GM12873 (cell line): ENCODE measurements at regions not wholly inside any gene's neighbourhood (a gene's known extent, or its start where the extent isn't known, plus 50 kb on each side); places are given as distances from the start of the nearest gene placed in this dataset.

Source experiments
- TF ChIP-seq, protein P1 (sequence below): IDR thresholded peaks from 2 replicates; pipeline ENCODE4 v1.5.1; 2012; ENCODE audit warnings: low read depth, mild to moderate bottlenecking, moderate library complexity, low read length, control low read depth; ENCODE audit not compliant: insufficient read depth; ENCODE audit errors: missing control alignments

DNA sequence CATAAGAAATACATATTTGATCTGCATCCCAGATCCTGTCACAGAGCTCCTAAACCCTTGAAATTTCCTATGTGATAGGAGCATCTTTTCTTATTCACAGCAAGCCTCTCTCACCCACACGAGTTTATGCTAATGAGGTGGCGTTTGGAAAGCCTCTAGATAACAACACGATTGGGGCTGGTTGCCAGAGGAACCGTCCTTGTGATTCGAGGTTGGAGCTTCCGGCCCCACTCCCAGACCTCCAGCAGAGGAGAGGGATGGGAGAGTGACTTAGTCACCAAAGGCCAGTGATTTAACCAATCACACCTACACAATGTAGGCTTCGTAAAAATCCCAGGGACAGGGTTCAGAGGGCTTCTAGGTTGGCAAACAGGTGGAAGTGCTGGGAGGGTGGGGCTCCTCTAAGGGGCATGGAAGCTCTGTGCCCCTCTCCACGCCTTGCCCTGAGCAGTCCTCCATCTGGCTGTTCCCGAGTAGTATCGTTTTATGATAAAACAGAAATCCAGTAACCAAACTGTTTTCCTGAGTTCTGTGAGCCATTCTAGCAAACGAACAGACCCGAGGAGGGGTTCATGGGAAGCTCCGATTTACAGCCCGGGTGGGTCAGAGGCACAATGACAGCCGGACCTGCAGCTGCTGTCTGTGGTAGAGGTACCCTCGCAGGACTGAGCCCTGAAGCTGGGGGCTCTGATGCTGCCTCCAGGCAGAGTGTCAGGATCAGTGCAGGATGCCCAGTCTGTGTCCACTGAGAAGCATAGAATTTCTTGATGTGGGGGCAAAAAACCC lies 238.1 kb upstream of the ARID1B start:
- TF ChIP-seq, protein P1, sequence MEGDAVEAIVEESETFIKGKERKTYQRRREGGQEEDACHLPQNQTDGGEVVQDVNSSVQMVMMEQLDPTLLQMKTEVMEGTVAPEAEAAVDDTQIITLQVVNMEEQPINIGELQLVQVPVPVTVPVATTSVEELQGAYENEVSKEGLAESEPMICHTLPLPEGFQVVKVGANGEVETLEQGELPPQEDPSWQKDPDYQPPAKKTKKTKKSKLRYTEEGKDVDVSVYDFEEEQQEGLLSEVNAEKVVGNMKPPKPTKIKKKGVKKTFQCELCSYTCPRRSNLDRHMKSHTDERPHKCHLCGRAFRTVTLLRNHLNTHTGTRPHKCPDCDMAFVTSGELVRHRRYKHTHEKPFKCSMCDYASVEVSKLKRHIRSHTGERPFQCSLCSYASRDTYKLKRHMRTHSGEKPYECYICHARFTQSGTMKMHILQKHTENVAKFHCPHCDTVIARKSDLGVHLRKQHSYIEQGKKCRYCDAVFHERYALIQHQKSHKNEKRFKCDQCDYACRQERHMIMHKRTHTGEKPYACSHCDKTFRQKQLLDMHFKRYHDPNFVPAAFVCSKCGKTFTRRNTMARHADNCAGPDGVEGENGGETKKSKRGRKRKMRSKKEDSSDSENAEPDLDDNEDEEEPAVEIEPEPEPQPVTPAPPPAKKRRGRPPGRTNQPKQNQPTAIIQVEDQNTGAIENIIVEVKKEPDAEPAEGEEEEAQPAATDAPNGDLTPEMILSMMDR: no peak

DNA sequence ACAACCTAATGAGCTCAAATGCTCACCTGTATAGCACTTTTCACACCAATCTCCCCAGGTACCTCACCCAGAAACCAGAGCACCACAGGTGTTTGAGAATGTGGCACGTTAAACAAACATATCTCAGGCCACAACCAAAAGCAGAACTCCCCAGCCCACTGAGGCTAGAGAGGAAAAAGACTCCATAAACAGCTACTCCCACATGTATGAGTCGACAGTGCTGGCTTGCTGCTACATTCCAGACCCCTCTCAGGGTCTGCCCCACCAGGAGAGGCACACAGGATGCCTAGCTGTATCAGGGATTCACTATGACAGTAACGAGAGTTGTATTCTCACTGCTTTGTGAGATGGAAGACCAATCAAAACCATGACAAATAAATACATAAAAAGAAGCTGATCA lies 242.6 kb upstream of the ARID1B start:
- TF ChIP-seq, protein P1: no peak

GRCh38 chr6:156533872-156534524 lies 243.2 kb upstream of the ARID1B start:
- TF ChIP-seq, protein P1: no peak

GRCh38 chr6:156526081-156526480 lies 251.1 kb upstream of the ARID1B start:
- TF ChIP-seq, protein P1: no peak

GRCh38 chr6:156525541-156525940 lies 251.6 kb upstream of the ARID1B start:
- TF ChIP-seq, protein P1: no peak

DNA sequence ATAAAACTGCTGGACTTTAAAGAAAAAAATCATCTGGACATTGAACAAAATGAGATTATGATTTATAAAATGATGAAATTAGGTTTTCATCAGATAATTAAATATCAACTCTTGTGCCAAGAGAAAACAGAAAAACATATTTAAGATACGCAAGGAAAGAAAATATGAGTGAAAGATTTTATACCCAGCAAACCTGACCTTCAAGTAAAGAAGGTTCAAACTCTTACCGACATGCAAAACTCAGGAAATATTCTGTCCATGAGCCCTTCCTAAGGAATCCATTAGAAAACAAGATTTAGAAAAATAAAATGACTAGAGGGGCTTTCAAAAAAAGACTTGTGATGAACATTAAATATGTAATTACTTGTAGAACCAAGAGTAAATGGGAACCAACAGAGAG lies 257.2 kb upstream of the ARID1B start:
- TF ChIP-seq, protein P1: no peak

DNA sequence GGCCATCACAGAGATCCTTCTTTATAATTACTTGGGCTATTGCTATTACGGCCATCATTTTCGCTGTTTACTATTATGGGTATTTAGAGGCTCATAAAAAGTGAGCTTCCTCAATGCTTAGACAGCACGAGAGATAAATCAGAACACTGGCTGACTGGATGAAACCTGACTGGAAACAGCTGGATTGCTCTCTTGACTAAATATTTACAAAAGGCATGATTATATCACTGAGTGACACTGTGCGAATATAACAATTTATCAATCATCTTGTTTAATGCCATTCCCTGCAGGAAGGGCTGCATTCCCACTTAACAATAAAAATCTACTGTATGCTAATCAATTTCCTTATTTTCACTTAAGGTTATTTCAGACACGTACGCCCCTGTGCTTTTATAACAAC lies 260.1 kb upstream of the ARID1B start:
- TF ChIP-seq, protein P1: no peak
